Ovary (tissue), 7 donors: ENCODE measurements at regions not wholly inside any gene's neighbourhood (a gene's known extent, or its start where the extent isn't known, plus 50 kb on each side); places are given as distances from the start of the nearest gene placed in this dataset.
A peak's percentile ranks its signal among the peaks of the same experiment; 100 is the strongest.

Experiments used
- DNase-seq, 5 donors: peaks; one replicate each; pipeline ENCODE4 v3.0.0-alpha.2; 2019 to 2020
- H3K27ac ChIP-seq, 2 donors: fragments of 200-600 bp; one replicate each; pipeline versions ENCODE4 v1.5.1 to v1.8.0; 2019 to 2022
- H3K27me3 ChIP-seq: fragments of 200-600 bp; one replicate; pipeline ENCODE4 v1.8.0; 2022
- H3K36me3 ChIP-seq: fragments of 200-600 bp; sonication (generic); one replicate; pipeline ENCODE4 v1.5.1; 2019
- H3K4me1 ChIP-seq: one replicate; pipeline ENCODE4 v1.8.1; 2013; ENCODE audit warnings: mild to moderate bottlenecking, moderate library complexity; ENCODE audit not compliant: insufficient read depth
- H3K4me3 ChIP-seq: fragments of 200-600 bp; sonication (generic); one replicate; pipeline ENCODE4 v1.5.1; 2017
- H3K9me3 ChIP-seq, 2 donors: fragments of 200-600 bp in 1 of 2; sonication (generic) in 1 of 2; one replicate each; pipeline versions ENCODE4 v1.5.1 to v1.8.1; 2013 to 2019; ENCODE audit warnings: mild to moderate bottlenecking in 1 of 2, moderate library complexity in 1 of 2
- EP300 ChIP-seq: sonication (generic); formaldehyde crosslinking; IDR thresholded peaks from one replicate; pipeline ENCODE4 v1.6.1; 2017; ENCODE audit warnings: antibody characterized with exemption
- POLR2A ChIP-seq: fragments of 450-650 bp; IDR thresholded peaks from one replicate; pipeline ENCODE4 v1.6.1; 2017; ENCODE audit warnings: antibody characterized with exemption, mild to moderate bottlenecking, moderate library complexity
- WGBS, 3 donors: extraction: QIAGEN DNeasy Blood & Tissue Kit in 1 of 3; methylation state at CpG; one replicate each; pipeline versions ENCODE4 v1.1.5 to v1.1.7; 2013 to 2017; 5-methylcytosine and 5-hydroxymethylcytosine counted together
- intact Hi-C, 4 donors: fragments of 100-400 bp; cut with DNase I; formaldehyde crosslinking; loops; one replicate each; pipeline versions ENCODE4 v1.11.0 to v1.15.1; 2022 to 2023
- TF ChIP-seq, protein P1 (sequence below), 3 donors: fragments of 450-650 bp in 2 of 3; fragments of 200-600 bp in 1 of 3; IDR thresholded peaks; one replicate each; pipeline versions ENCODE4 v1.5.1 to v1.8.0; 2016 to 2022; ENCODE audit warnings: antibody characterized with exemption in 3 of 3, mild to moderate bottlenecking in 1 of 3
- donor health status: DM: no; HTN: no; CAD: no; lungs with moderate emphysema.
- donor health status: DM: no; HTN: no; CAD: no.
- donor health status: Bipolar disorder and iron deficiency.
- donor health status: DM: no; HTN: no; CAD: no.
- donor health status: DM: yes; HTN: yes; CAD: no.

DNA sequence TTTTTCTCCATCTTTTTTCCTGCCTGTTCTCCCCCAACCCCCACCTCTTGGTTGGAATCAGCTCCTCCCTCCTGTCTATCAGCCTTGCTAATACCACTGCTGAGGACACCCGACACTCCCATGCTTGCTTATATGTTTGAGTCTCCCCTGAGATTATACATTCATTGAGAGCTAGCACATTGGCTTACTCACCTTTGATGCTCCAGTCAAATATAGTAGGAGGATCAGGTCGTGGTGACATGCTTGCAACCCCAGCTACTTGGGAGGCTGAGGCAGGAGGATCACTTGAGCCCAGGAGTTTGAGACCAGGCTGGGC is 91.5 kb upstream of the CCBE1 start:
- H3K36me3 ChIP-seq: no peaks in the 10 kb centered on the region
- no peak overlapping the region for H3K4me3 ChIP-seq
- WGBS, 3 donors: 84 to 90% (median 85%) methylated on average over 2 of the region's 2 CpGs
- no peak overlapping the region for H3K27ac ChIP-seq
- no peaks in the 10 kb centered on the region for H3K4me1 ChIP-seq
- TF ChIP-seq POLR2A: no peak
- TF ChIP-seq, protein P1, sequence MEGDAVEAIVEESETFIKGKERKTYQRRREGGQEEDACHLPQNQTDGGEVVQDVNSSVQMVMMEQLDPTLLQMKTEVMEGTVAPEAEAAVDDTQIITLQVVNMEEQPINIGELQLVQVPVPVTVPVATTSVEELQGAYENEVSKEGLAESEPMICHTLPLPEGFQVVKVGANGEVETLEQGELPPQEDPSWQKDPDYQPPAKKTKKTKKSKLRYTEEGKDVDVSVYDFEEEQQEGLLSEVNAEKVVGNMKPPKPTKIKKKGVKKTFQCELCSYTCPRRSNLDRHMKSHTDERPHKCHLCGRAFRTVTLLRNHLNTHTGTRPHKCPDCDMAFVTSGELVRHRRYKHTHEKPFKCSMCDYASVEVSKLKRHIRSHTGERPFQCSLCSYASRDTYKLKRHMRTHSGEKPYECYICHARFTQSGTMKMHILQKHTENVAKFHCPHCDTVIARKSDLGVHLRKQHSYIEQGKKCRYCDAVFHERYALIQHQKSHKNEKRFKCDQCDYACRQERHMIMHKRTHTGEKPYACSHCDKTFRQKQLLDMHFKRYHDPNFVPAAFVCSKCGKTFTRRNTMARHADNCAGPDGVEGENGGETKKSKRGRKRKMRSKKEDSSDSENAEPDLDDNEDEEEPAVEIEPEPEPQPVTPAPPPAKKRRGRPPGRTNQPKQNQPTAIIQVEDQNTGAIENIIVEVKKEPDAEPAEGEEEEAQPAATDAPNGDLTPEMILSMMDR (IDR thresholded peaks at IDR 0.05): no peak
- no peak for DNase-seq
- intact Hi-C loops: no loop called here
- no peaks in the 10 kb centered on the region for H3K27me3 ChIP-seq
- H3K9me3 ChIP-seq: no peaks in the 10 kb centered on the region

DNA sequence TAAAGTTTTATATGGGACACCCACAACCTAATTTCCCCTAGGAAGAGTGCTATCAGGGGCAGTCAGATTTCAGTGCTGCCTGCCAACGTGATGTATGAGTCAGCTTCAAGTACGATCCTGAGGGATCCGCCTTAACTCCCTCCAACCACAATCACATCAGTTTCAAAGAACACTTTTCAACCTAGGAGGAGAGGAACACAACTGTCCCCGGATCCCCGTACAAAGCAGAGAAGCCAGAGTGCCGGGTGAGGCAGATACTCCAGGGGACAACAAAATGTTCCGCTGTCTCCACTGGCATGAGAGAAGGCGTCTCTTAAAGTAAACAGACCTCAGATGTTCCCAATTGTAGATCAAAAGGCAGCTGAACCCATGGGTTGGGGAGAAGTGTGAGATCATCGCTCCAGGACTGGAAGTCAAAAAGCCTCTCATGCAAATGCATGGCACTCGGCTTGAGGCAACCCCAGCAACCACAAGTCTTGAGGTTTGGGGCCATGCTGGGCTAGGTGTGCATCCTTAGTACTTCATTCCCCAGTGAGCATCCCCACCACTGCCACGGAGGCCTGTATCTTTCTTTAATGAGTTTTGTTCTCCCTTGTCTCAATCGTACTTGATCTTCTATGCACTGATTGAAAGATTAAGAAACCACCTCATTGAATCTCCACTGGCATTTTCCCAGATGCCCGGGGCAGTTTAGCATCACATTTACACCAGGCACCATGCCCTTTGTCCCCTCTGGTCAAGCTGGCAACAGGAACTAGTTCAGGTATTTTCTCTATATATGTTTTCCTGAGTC is 91.0 kb upstream of the CCBE1 start:
- Histone ChIP-seq H3K36me3 (no peaks in the 10 kb centered on the region), H3K9me3 (no peaks in the 10 kb centered on the region), H3K27me3 (no peaks in the 10 kb centered on the region), H3K4me1 (no peaks in the 10 kb centered on the region), H3K27ac (no peak overlapping the region), H3K4me3 (no peak overlapping the region)
- 43 to 46% (median 44%) methylated on average over 13 of the region's 13 CpGs for WGBS, 3 donors
- intact Hi-C loops: no loop called here
- no peak for DNase-seq
- no peak for TF ChIP-seq EP300
- no peak for TF ChIP-seq POLR2A
- TF ChIP-seq, protein P1 (IDR thresholded peaks at IDR 0.05): no peak

DNA sequence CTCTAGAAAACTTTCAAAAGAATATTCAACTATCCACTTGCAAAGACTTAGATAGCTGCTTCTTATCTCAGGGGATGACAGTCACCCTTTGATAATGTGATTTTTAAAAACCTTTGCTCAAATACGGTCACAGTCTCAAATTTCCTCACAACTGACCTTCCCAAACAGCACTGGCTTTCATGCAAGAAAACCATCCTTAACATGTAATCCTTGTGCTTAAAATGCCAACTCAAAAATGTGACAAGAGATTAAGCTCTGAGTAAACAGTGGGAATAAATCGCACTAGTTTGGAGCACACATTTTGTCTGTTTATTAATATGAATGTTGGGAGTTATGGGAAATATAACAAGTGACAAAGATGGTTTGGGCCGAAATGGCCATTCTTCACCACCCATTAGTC is 87.5 kb upstream of the CCBE1 start:
- intact Hi-C loops: no loop called here

DNA sequence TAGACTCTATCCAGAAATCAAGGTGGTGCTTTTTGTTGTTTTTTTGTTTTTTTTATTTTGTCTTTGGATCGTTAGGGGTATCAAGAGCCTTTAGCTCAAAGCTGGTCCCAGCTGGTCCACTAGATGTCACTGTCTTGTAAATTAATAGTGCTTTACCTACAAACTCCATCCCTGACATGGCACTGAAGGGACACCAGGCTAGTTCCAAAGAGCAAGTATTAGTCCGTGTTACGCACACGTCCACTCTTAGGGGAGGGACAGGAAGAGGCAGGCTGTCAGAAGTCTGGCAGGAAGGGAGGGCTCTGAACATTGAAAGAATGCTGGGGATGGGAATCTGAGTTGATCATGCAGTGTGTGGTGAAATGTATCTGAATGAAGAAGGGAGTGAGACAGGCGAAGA is 85.9 kb upstream of the CCBE1 start:
- WGBS, 3 donors: 30 to 32% (median 31%) methylated on average over 5 of the region's 5 CpGs
- intact Hi-C loops: no loop called here
- H3K27ac ChIP-seq: no peak overlapping the region

More for the DNA sequence above, 87.5 kb upstream of the CCBE1 start:
- Histone ChIP-seq H3K4me3 (no peak overlapping the region), H3K4me1 (no peaks in the 10 kb centered on the region), H3K27me3 (no peaks in the 10 kb centered on the region), H3K36me3 (no peaks in the 10 kb centered on the region), H3K27ac (no peak overlapping the region), H3K9me3 (no peaks in the 10 kb centered on the region)
- TF ChIP-seq, protein P1 (IDR thresholded peaks at IDR 0.05): no peak
- no peak for TF ChIP-seq POLR2A
- TF ChIP-seq EP300: no peak
- WGBS, 3 donors: 70 to 82% (median 76%) methylated on average over 3 of the region's 3 CpGs
- no peak for DNase-seq

More for the DNA sequence above, 85.9 kb upstream of the CCBE1 start:
- Histone ChIP-seq H3K4me1 (no peaks in the 10 kb centered on the region), H3K27me3 (no peaks in the 10 kb centered on the region), H3K36me3 (no peaks in the 10 kb centered on the region), H3K4me3 (no peak overlapping the region), H3K9me3 (no peaks in the 10 kb centered on the region)
- DNase-seq: peak in 1 of 5 donors; percentile 20
- TF ChIP-seq, protein P1 (IDR thresholded peaks at IDR 0.05): peak in 1 of 3 donors; percentile 10
- TF ChIP-seq EP300: no peak
- no peak for TF ChIP-seq POLR2A
